HG03439 (cell line): ENCODE measurements at regions not wholly inside any gene's neighbourhood (a gene's known extent, or its start where the extent isn't known, plus 50 kb on each side); places are given as distances from the start of the nearest gene placed in this dataset.

ENCODE experiments used
- ATAC-seq: cut with Tn5 transposase; IDR thresholded peaks from one replicate; pipeline ENCODE4 v1.9.1; 2021; ENCODE audit warnings: mild to moderate bottlenecking, moderate library complexity; ENCODE audit not compliant: unreplicated experiment

- ATAC-seq, result no peak
These were observed 82.3 kb upstream of the RND3 start for GRCh38 chr2:150569761-150570160.

GRCh38 chr2:150567771-150568301 is 80.4 kb upstream of the RND3 start:
- ATAC-seq, result no peak

GRCh38 chr2:150566289-150566688 is 78.8 kb upstream of the RND3 start:
- no peak for ATAC-seq

GRCh38 chr2:150561076-150561475 is 73.6 kb upstream of the RND3 start:
- ATAC-seq, result no peak

GRCh38 chr2:150557020-150557600 is 69.6 kb upstream of the RND3 start:
- ATAC-seq, result no peak

- ATAC-seq, result no peak
These were observed 68.3 kb upstream of the RND3 start for GRCh38 chr2:150555611-150556356.

GRCh38 chr2:150554046-150554445 is 66.6 kb upstream of the RND3 start:
- ATAC-seq, result no peak

GRCh38 chr2:150552041-150552820 is 64.8 kb upstream of the RND3 start:
- no peak for ATAC-seq

GRCh38 chr2:150549381-150549780 is 61.9 kb upstream of the RND3 start:
- no peak for ATAC-seq

GRCh38 chr2:150548527-150548926 is 61.1 kb upstream of the RND3 start:
- ATAC-seq, result no peak

- ATAC-seq, result no peak
These were observed 58.4 kb upstream of the RND3 start for GRCh38 chr2:150545916-150546315.

GRCh38 chr2:150544731-150545130 is 57.3 kb upstream of the RND3 start:
- no peak for ATAC-seq

- ATAC-seq, result no peak
These were observed 55.2 kb upstream of the RND3 start for GRCh38 chr2:150542692-150543091.

- no peak for ATAC-seq
These were observed 54.7 kb upstream of the RND3 start for GRCh38 chr2:150542172-150542571.

GRCh38 chr2:150538651-150539201 is 51.3 kb upstream of the RND3 start:
- ATAC-seq, result no peak
